GM21576 (cell line): ENCODE measurements at regions not wholly inside any gene's neighbourhood (a gene's known extent, or its start where the extent isn't known, plus 50 kb on each side); places are given as distances from the start of the nearest gene placed in this dataset.
"Not testable (repeated sequence)": the region's sequence is repeated elsewhere in the genome, so short reads cannot be mapped to it uniquely, and the experiment has no call there.

ENCODE experiments used
- ATAC-seq: cut with Tn5 transposase; IDR thresholded peaks from one replicate; pipeline ENCODE4 v1.9.1; 2021; ENCODE audit warnings: mild to moderate bottlenecking, moderate library complexity; ENCODE audit not compliant: unreplicated experiment

DNA sequence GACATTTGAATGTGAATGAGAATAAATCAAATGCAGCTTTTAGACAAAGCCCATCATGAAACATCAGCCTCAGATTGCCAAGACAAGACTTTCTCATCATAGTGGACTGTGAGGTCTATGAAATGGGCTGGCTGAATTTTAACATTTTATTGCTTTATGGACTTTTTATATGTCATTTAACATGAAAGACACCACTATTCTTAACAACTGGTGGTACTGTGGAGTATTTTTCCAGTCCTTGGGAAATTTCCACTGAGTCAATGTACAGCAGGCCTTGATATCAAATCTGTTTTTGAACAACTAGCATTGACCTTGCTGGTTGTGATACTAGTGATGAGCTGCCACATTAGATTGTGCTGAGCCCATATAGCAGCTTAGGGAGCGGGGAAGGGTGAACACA is 326.6 kb upstream of the CITED2 start:
- ATAC-seq, result no peak

DNA sequence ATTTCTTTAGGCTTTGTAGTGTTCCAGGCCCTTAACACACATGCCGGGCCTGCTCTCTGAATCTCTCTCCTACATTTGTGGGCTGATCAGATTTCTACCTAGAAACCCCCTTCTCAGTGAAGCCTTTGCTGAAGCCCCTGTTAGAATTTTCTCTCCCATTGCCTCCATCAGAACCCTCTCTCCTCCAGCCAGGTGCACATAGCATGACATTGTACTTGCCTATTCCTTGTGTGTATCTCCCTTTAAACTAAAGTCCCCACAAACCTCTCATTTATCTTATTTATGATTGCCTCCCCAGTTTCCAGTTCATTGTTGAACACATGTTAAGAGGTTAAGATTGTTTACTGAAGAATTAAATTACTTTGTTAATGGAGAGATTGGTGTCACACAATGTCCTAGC is 325.5 kb upstream of the CITED2 start:
- no peak for ATAC-seq

DNA sequence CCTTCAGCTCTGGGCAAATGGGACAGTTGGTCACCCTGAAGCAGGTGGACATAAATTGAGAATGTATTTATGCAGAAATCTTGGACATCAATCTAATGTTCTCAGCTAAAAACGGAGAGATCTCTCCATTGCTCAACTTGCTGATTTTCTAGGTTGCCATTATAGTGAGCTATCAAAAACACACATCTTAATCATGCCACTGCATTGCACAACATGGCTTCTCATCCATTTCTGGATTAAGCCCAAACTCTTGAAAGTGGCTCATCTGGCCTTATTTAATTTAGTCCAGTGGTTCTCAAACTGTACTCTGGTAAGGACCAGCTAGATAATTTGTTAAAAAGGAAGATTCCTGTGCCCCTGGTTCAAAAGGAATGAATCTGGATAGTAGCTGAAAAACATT is 324.9 kb upstream of the CITED2 start:
- ATAC-seq, result no peak

DNA sequence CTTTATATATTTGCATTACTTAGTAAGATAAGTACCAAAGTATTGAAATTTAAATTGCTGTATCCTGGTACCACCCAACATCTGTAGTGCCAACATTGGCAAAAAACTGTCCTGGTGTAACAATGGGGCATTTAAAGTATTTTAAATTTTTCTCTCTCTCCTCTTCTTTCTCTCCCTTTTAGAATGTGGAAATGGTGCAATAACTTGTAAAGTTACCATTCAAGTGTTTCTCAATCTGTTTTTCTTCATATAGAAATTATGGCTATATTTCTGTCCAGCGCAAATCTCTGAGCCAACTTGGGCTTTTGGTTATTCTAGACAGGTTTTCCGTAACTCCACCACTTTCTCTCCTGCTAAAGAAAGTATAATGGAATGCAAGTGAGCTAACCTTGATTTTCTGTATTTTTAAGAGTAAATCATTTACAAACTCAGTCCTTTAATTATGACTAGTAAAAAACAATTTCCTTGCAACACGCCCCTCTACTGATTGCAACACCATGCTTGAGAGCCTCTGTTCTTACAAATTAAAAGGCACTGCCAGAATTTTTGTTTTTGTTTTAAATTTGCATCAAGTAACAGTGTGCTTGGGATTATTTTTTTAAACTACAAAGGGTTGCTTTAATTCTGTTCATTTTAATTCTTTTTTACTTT is 324.2 kb upstream of the CITED2 start:
- ATAC-seq, result no peak

DNA sequence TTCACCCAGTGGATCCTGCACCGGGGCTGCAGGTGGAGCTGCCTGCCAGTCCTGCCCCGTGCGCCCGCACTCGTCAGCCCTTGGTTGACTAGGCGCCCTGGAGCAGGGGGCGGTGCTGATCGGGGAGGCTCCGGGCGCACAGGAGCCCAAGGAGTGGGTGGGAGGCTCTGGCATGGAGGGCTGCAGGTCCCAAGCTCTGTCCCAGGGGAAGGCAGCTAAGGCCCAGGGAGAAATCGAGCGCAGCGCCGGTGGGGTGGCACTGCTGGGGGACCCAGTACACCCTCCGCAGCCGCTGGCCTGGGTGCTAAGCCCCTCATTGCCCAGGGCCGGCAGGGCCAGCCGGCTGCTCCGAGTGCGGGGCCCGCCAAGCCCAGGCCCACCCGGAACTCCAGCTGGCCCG is 323.4 kb upstream of the CITED2 start:
- not testable (repeated sequence) for ATAC-seq

DNA sequence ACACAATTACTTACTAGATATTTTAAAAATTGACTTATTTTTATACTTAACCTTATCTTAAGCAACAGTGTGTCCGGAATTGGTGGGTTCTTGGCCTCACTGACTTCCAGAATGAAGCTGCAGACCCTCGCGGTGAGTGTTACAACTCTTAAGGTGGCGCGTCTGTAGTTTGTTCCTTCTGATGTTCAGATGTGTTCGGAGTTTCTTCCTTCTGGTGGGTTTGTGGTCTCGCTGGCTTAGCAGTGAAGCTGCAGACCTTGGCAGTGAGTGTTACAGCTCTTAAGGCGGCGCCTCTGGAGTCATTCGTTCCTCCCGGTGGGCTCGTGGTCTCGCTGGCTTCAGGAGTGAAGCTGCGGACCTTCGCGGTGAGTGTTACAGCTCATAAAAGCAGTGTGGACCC is 322.5 kb upstream of the CITED2 start:
- not testable (repeated sequence) for ATAC-seq

DNA sequence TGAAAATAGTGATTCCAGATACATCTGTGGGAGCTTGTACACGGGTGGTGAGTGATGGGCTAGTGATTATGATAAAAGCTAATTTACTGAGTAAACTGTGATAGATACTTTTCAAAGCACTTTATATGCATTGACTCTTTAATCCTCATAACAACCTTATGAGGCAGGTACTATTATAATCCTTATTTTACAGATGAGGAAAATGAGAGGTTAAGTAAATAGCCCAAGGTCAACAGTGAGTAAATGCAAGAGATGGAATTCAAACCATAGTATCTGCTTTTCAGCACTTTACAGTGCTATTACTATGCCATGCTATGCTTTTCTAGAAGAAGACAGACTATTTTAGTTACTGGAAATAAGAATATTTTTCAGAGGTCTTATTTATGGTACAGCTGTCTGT is 320.9 kb upstream of the CITED2 start:
- ATAC-seq, result no peak

DNA sequence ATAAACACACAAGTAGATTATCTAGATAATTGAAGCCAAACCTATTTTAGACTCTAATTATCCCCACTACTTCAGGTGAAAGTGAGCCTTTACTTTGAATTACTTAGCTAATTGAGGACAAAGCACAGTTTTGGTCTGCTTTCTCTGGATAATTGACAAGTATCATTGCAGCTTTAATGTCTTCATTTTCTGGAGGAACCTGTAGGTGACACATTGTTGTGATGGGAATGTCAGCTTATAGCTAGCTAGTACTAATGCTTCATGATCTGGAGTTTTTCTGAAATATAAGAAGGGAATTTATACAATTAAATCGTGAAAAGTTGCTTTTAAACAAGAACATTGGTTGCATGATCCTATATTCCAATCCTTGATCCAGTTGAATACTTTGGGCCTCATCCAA is 319.3 kb upstream of the CITED2 start:
- no peak for ATAC-seq

DNA sequence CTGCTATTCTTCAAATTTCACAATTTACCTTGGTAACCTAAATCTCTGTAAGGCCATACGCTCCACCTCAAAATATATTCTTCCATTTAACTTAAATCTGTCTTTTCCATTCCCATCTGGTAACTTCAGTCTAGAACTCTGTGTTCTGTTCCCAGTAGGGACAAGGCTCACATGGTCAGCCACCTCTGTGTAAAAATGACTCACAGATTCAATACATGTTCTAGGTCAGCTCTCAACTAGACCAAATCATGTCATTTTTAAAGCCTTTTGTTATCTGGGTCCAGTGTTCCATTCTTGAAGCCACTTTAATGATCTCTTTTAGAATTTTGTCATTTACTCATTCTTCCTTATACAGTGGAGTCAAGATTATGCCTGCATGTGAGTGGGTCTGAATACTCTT is 315.6 kb upstream of the CITED2 start:
- ATAC-seq, result no peak

DNA sequence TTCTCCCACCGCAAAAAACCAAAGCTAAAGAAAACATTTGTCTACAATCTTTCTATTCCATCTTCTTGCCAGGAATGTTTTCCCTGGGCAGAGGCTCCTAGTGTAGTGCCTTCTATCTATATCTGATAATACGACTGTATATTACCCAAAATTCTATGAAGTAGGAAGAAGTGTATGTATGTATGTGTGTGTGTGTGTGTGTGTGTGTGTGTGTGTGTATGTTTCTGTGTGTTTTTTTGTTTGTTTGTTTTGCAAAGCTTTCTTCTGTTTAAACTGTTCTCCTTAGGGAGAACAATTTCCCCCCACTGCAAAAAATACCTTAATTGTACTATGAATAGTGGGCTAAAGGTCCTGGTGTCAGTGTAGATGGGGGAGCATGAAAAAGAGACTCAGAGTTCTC is 312.6 kb upstream of the CITED2 start:
- no peak for ATAC-seq

DNA sequence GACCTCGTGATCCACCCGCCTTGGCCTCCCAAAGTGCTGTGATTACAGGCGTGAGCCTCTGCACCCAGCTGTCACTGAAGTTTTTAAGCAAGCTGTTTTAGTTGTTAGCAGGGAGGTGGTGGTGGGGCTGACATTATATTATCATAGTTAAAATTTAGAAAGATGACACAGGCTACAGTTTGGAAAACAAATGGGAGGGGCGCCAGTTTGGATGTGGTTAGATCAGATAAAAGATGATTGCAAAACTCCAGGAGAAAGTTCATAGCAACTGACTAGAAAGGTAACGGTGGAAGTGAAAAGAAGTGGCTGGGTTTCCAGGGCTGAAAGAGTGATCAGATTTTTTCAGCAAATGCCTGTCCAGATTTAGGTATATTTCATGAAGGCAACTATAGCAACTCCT is 311.9 kb upstream of the CITED2 start:
- no peak for ATAC-seq

DNA sequence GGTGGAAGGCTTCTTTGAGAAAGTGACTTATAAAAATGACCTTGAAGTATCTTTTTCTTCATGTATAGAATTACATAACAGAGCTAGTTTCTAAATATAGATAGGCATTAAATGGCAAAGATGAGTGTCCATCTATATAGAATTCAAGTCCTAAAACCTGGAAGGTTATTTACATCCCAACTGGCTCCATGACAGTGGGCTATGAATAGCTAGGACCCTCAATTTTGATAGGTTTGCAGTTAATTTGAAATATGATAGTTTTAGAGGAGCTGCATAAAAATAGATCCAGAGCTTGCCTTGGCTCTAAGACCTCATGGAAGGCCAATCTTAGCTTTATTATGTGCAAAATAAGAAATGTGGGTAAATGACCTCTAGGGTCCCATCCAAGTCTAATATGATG is 310.6 kb upstream of the CITED2 start:
- ATAC-seq, result no peak

DNA sequence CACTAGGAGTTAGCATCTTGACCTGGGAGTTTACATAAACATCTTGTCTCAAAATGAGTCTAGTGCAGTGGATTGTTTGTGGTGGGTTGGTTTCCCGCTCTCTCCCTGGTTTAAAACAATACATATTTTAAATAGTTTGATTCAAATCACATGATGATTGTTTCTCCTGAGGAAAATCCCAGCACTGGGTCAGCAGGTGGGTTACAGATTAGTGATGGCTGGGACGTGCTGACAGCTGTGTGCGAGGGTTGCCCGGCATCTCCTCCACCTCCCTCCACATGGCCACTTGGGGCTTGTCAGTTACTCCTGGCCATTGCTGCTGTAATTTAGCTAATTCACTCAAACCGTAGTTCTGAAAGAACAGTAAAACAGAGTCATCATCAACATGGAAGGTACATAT is 306.4 kb upstream of the CITED2 start:
- no peak for ATAC-seq

DNA sequence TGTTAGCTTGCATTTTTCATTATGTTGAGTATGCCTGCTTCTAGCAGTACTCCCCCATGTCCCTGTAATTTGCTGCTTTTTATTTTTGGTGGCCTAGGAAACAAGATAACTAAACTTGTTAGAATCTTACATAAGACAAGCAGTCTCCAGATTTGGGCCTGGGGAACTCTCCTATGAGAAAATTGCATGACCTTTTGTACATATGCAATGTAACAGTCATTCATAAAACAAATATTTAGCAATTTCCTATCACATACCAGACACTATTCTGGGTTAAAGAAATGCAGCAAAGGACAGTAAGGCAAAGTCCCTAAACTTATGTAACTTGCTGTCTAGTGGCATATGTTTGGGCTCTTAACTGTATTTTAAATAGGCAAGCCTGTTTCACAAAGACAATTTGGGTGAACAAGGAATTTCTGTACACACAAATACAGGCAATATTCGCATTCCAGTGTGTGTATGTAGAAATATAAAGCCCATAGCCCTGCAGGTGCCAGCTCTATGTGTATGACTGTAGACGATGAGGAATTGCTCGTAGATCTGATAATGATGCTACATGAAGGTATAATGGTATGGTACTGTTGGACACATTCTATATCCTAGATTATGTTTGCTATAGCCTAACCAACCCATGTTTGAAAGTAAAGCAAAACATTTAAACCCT is 305.2 kb upstream of the CITED2 start:
- ATAC-seq, result no peak

DNA sequence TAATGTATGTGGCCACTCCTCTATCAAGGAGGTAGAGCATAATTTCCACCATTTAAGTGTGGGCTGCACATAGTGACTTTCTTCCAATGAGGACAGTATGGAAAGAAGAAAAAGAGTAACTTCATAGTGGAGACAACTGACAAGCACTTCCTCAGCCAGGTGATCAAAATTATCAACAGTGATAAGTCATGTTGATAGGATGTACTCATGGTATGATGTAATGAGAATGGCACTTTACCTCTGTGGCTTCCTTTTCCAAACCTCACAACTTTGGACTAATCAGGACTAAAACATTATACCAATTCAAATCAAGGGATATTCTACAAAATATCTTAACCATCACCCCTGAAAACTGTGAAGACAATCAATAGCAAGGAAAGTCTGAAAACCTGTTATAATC is 302.3 kb upstream of the CITED2 start:
- ATAC-seq, result no peak

DNA sequence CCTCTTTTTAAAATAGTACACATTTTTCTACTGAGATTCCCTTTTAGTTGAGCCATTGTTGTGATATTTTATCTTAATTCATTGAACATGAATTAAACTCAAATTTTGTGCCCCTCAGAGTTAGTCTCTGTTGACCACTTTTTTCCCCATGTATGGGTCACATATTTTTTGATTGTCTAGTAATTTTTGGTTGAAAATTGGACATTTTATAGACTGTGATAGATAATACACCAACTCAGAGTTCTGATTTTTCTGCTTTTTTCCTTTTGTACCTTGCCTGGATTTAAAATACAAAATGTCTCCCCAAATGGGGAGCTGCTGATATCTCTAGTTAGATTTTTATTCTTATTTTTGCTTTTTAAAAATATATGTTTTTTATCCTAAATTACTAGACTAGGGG is 291.8 kb upstream of the CITED2 start:
- no peak for ATAC-seq

DNA sequence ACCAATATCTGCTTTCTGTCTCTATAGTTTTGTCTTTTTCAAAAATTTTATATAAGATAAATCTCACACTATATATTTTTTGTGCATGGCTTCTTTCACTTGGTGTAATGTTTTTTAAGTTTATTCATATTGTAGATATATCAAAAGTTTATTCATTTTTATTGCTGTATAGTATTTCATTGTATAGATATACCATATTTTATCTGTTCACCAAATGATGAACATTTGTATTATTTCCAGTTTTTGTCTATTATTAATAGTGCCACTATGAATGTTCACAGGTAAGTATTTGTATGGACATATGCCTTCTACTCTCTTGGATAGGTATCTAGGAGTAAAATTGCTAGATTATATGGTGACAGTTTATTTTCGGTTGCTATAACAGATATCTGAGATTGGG is 289.5 kb upstream of the CITED2 start:
- ATAC-seq, result no peak

DNA sequence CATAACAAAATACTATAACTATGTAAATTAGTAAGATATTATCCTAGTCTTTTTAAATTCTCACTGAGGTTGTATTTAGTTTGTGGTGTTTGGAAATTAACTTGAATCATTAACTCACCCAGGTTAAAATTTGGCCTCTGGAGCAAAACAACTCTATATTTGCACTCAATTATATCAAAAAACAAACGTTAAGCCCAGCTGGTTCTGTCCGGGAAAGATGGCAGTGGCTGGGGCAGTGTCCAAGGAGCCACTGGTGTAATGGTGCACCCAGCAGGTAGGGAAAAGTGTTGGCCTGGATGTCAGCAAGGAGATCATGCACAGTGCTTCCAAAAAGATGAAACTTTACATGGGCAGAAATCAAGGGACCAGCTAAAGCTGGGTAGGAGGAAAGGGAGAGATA is 285.3 kb upstream of the CITED2 start:
- no peak for ATAC-seq

DNA sequence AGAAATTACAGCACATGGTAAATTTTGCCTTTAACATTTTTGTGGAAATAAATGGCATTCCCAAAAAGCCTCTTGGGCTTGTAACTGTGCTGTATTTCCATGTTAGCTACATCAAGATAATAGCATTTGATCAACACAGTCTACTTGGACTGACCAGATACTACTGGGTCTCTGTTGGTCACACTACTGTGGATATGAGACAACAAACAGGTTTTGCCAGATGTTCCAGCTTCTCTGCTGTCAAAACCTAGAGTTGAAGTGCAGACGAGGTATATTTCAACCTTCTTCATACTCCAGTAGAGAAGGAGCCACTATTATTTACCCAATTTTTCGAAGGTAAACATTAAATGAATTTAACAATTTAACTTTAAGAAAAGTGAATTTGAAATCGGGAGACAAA is 284.7 kb upstream of the CITED2 start:
- no peak for ATAC-seq

DNA sequence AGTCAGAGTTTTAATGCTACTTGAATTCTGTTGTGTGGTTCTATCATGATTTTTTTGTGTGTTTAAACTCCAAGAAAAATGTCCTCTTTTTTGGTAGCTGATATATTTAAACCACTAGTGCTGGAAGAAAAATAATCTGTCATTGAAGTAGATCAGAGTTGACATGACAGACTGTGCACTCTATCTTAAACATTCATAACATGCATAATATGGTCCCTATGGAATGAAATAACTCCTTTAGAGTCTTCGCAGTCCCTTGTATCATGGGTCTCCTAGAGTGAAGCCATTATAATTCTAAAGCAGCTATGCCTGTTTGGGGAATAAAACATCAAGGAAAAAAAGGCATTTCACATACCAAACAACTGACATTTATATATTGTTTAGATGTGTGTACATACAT is 282.7 kb upstream of the CITED2 start:
- ATAC-seq, result no peak

DNA sequence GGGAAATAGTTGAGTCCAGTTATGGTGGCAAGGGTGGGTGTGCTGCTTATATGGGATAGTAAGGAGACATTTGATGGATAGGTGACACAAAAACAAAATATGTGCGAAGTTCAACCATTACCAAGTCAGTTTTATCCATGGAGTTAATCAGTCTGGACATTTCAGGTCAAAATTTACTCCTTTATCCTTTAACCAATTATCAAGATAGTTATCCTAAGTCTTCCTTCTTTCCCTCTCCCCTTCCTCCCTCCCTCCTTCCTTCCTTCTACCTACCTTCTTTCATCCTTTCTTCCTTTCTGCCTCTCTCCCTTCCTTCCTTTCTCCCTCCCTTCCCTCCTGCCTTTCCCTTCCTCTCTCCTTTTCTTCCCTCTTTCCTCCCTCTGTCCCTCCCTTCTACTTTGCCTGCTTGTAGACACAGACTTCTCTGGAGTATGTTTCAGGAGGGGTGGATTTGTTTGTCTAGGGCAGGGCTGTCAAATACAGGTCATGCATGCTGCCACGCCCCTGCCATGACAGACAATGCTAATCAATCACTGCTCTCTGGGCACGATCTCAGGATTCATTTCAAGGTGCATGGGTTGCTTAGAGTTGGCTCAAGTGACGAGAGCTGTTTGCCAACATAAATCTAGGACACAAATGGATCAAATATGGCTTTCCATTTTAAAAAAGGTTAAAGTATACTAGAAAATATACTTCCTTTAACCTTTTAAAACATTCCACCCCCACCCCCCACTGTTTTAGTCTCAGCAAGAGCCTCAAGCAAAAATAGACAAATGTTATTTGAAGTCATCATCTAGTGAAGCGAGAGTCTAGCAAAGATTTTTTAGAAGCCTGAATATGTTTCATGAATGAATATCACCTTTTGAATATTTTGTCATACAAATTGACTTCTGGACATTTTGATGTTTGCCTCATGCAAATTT is 281.6 kb upstream of the CITED2 start:
- no peak for ATAC-seq
